Caco-2 (cell line): ENCODE measurements at regions not wholly inside any gene's neighbourhood (a gene's known extent, or its start where the extent isn't known, plus 50 kb on each side); places are given as distances from the start of the nearest gene placed in this dataset.

Experiments
- BruUV-seq: library from RNA; stranded (reverse); fragments of 400-500 nt; replicated peaks from 2 replicates; lab custom pipeline; 2021; lab: Mats Ljungman, UMichigan
- CTCF ChIA-PET: fragments of 300-600 bp; sonication (Branson Sonifier 250); formaldehyde crosslinking; loops from one replicate; lab custom pipeline; 2022; ENCODE audit warnings: antibody characterized with exemption; lab: Charles Lee
- POLR2A ChIA-PET: fragments of 300-600 bp; sonication (Branson Sonifier 250); formaldehyde crosslinking; loops from one replicate; lab custom pipeline; 2022; ENCODE audit warnings: antibody characterized with exemption; lab: Charles Lee
- DNase-seq, 2 experiments: peaks; one replicate each; pipeline versions ENCODE4 v3.0.0 to v3.0.0-alpha.2; 2020 to 2022
- H3K27me3 ChIP-seq: replicated peaks from 2 replicates; pipeline ENCODE4 v1.6.0; 2011; ENCODE audit warnings: low read length; ENCODE audit not compliant: control insufficient read depth, insufficient read depth
- H3K36me3 ChIP-seq: 2 replicates; pipeline ENCODE4 v1.5.1; 2011; ENCODE audit warnings: low read length; ENCODE audit not compliant: control insufficient read depth, insufficient read depth
- H3K4me1 ChIP-seq: fragments of 250-450 bp; sonication (Bioruptor Pico); 2 replicates; pipeline ENCODE4 v1.5.1; 2020; ENCODE audit warnings: mild to moderate bottlenecking
- H3K4me3 ChIP-seq: 2 replicates; pipeline ENCODE4 v1.5.1; 2011; ENCODE audit warnings: low read depth, mild to moderate bottlenecking, control low read depth, low read length
- H3K9me3 ChIP-seq: fragments of 250-450 bp; sonication (Bioruptor Pico); 2 replicates; pipeline ENCODE4 v1.5.1; 2020; ENCODE audit warnings: mild to moderate bottlenecking, moderate library complexity
- H3K27ac Mint-ChIP-seq: one replicate; pipeline ENCODE4 v1.8.0; 2022; ENCODE audit warnings: mixed read lengths; ENCODE audit not compliant: unreplicated experiment
- H3K27me3 Mint-ChIP-seq: one replicate; pipeline ENCODE4 v1.8.0; 2022; ENCODE audit warnings: mixed read lengths; ENCODE audit not compliant: insufficient read depth, unreplicated experiment
- H3K36me3 Mint-ChIP-seq: one replicate; pipeline ENCODE4 v1.8.0; 2022; ENCODE audit warnings: mild to moderate bottlenecking, mixed read lengths; ENCODE audit not compliant: insufficient read depth, unreplicated experiment
- H3K4me1 Mint-ChIP-seq: one replicate; pipeline ENCODE4 v1.8.0; 2022; ENCODE audit warnings: low read depth, mixed read lengths; ENCODE audit not compliant: unreplicated experiment
- H3K4me3 Mint-ChIP-seq: one replicate; pipeline ENCODE4 v1.8.0; 2022; ENCODE audit warnings: mild to moderate bottlenecking, moderate library complexity, mixed read lengths; ENCODE audit not compliant: unreplicated experiment
- H3K9me3 Mint-ChIP-seq: one replicate; pipeline ENCODE4 v1.8.0; 2022; ENCODE audit warnings: mixed read lengths; ENCODE audit not compliant: unreplicated experiment
- intact Hi-C: fragments of 100-400 bp; cut with micrococcal nuclease; formaldehyde crosslinking; loops from one replicate; pipeline ENCODE4 v1.10.0; 2022; ENCODE audit not compliant: unreplicated experiment
- TF ChIP-seq, protein P1 (sequence below), 2 experiments: fragments of 200-600 bp in 1 of 2; IDR thresholded peaks; 1 replicate in 1 of 2; 2 replicates in 1 of 2; pipeline versions ENCODE4 v1.5.1 to v1.8.0; 2011 to 2022; ENCODE audit warnings: antibody characterized with exemption in 1 of 2, control low read depth in 1 of 2, inconsistent platforms in 1 of 2, low read depth in 1 of 2, low read length in 1 of 2, mild to moderate bottlenecking in 1 of 2, moderate library complexity in 1 of 2; ENCODE audit not compliant: insufficient read depth in 1 of 2, severe bottlenecking in 1 of 2, unreplicated experiment in 1 of 2

DNA sequence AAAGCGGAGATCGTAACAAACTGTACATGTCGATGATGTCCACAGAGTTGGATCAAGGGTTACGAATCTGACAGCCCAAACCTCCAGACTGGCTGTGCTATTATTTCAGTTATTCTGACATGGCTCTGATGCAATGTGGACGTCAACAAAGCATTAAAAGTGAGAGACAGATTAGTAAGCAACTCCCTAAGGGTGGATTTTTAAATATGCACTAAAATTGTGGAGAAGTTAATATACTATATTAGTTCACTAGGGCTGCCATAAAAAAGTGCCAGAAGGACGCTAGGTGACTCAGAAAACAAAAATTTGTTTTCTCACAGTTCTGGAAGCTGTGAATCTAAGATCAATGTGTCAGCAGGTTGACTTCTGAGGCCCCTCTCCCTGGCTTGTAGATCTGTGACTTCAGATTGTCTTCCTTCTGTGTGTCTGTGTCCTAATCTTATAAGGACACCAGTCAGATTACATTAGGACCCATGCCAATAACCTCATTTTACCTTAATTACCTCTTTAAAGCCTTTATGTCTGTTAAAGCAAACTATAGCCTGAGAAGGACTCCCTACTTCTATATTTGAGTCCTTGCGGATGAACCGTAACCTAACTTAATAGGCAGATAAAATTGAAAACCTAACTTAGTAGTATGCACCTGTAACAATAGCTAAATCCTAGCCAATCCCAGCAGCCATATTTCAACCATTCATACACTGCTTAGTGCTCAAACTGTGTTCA, 66.0 kb upstream of the BACH1 start:
- Mint-ChIP-seq H3K9me3 (no peaks in the 10 kb centered on the region), H3K36me3 (no peaks in the 10 kb centered on the region), H3K27me3 (no peaks in the 10 kb centered on the region), H3K27ac (peak overlapping the region; percentile 65), H3K4me1 (peaks cover 30% of the 10 kb centered on the region), H3K4me3 (no peak overlapping the region)
- peaks cover 33% of the 10 kb centered on the region for H3K4me1 ChIP-seq
- ChIA-PET CTCF (no interaction called here), POLR2A (no interaction called here)
- no peaks in the 10 kb centered on the region for H3K36me3 ChIP-seq
- intact Hi-C loops, result no loop called here
- H3K27me3 ChIP-seq, result no peaks in the 10 kb centered on the region
- no peaks in the 10 kb centered on the region for H3K9me3 ChIP-seq
- no peak overlapping the region for H3K4me3 ChIP-seq
- TF ChIP-seq, protein P1, sequence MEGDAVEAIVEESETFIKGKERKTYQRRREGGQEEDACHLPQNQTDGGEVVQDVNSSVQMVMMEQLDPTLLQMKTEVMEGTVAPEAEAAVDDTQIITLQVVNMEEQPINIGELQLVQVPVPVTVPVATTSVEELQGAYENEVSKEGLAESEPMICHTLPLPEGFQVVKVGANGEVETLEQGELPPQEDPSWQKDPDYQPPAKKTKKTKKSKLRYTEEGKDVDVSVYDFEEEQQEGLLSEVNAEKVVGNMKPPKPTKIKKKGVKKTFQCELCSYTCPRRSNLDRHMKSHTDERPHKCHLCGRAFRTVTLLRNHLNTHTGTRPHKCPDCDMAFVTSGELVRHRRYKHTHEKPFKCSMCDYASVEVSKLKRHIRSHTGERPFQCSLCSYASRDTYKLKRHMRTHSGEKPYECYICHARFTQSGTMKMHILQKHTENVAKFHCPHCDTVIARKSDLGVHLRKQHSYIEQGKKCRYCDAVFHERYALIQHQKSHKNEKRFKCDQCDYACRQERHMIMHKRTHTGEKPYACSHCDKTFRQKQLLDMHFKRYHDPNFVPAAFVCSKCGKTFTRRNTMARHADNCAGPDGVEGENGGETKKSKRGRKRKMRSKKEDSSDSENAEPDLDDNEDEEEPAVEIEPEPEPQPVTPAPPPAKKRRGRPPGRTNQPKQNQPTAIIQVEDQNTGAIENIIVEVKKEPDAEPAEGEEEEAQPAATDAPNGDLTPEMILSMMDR (IDR thresholded peaks at IDR 0.05; ENCODE audit: insufficient read depth in 1 of 2, low read depth in 1 of 2, low read length in 1 of 2, severe bottlenecking in 1 of 2, unreplicated experiment in 1 of 2), result no peak
- DNase-seq, result no peak
- no TSS peak for BruUV-seq

DNA sequence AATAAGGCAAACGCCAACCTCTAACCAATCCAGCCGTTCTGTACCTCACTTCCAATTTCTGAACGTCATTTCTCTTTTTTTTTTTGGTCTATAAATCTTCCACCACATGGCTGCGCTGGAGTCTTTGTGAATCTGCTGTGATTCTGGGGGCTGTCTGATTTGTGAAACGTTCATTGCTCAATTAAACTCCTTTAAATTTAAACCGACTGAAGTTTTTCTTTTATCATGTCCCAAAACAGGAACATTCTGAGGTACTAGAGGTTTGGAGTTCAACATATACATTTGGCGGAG, 65.5 kb upstream of the BACH1 start:
- H3K9me3 ChIP-seq, result no peaks in the 10 kb centered on the region
- Mint-ChIP-seq H3K9me3 (no peaks in the 10 kb centered on the region), H3K36me3 (no peaks in the 10 kb centered on the region), H3K27me3 (no peaks in the 10 kb centered on the region), H3K27ac (peak overlapping the region; percentile 65), H3K4me3 (no peak overlapping the region), H3K4me1 (peaks cover 30% of the 10 kb centered on the region)
- H3K4me1 ChIP-seq, result peaks cover 28% of the 10 kb centered on the region
- H3K27me3 ChIP-seq, result no peaks in the 10 kb centered on the region
- POLR2A ChIA-PET, result no interaction called here
- BruUV-seq, result no TSS peak
- no peak overlapping the region for H3K4me3 ChIP-seq
- no peaks in the 10 kb centered on the region for H3K36me3 ChIP-seq
- CTCF ChIA-PET, result no interaction called here
- intact Hi-C loops, result no loop called here
- DNase-seq, result no peak
- TF ChIP-seq, protein P1 (IDR thresholded peaks at IDR 0.05; ENCODE audit: insufficient read depth in 1 of 2, low read depth in 1 of 2, low read length in 1 of 2, severe bottlenecking in 1 of 2, unreplicated experiment in 1 of 2), result no peak

DNA sequence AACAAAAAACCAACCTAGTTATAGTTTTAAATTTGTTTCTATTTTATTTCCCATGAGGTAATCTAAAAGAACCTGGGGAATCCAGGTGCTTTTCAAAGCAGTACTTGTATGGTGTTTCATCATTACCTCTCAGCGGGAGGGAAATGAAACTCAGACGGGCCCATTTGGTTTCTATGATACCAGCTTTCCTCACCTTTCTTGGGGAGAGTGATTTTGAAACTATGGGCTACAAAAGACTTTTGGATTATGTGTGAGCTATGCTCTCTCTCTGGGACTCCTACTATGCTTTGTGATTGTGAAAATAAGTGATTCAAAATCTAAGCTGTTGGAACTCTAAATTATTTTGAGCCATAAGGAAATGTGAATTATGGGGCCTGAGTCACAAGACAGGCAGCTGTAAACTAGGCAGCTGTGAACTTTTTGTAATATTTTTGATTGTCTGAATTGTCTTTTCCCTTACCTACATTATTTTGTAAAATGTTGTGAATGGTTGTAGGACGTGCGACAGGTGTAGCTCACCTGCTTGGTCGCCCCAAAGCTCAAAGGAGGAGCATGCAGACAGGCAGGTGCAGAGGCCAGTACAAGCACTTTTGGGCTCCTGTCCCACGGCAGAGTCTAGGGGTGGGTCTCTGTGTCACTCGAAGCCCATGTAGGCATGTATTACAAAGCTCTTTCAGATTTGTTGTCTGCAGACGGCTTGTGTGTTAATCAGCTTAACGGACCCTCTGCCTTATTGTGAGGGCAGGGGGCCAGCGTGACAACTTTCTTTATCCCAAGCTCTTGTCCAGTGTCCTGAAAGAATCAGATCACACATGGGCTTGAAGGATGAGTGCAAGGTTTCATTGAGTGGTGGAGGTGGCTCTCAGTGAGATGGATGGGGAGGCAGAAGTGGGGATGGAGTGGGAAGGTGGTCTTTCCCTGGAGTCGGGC, 64.8 kb upstream of the BACH1 start:
- Mint-ChIP-seq H3K9me3 (no peaks in the 10 kb centered on the region), H3K27me3 (no peaks in the 10 kb centered on the region), H3K4me1 (peaks cover 30% of the 10 kb centered on the region), H3K4me3 (no peak overlapping the region), H3K36me3 (no peaks in the 10 kb centered on the region), H3K27ac (peak overlapping the region; percentile 65)
- no peaks in the 10 kb centered on the region for H3K27me3 ChIP-seq
- intact Hi-C loops, result no loop called here
- H3K9me3 ChIP-seq, result no peaks in the 10 kb centered on the region
- ChIA-PET CTCF (no interaction called here), POLR2A (no interaction called here)
- TF ChIP-seq, protein P1 (IDR thresholded peaks at IDR 0.05; ENCODE audit: insufficient read depth in 1 of 2, low read depth in 1 of 2, low read length in 1 of 2, severe bottlenecking in 1 of 2, unreplicated experiment in 1 of 2), result no peak
- H3K4me1 ChIP-seq, result peaks cover 22% of the 10 kb centered on the region
- BruUV-seq, result no TSS peak
- H3K4me3 ChIP-seq, result no peak overlapping the region
- DNase-seq, result no peak
- H3K36me3 ChIP-seq, result no peaks in the 10 kb centered on the region
